CD14-positive monocyte (primary cell): ENCODE measurements at regions not wholly inside any gene's neighbourhood (a gene's known extent, or its start where the extent isn't known, plus 50 kb on each side); places are given as distances from the start of the nearest gene placed in this dataset.

Source experiments
- DNase-seq, 3 donors: peaks; one replicate each; pipeline ENCODE4 v3.0.0-alpha.2; 2011 to 2022
- H2AFZ ChIP-seq: 2 replicates; pipeline ENCODE4 v1.6.0; 2012; ENCODE audit warnings: mild to moderate bottlenecking, low read depth, low read length, inconsistent platforms; ENCODE audit not compliant: insufficient read depth, poor library complexity, severe bottlenecking
- H3K27ac ChIP-seq, 2 donors: 1 replicate in 1 of 2; 2 replicates in 1 of 2; pipeline ENCODE4 v1.5.1; 2012 to 2013; ENCODE audit warnings: low read length in 2 of 2, control low read depth in 1 of 2, inconsistent platforms in 1 of 2, low read depth in 1 of 2, mild to moderate bottlenecking in 1 of 2
- H3K27me3 ChIP-seq, 2 donors: one replicate each; pipeline versions ENCODE4 v1.6.0 to v1.6.1; 2011 to 2013; ENCODE audit warnings: low read length in 2 of 2; ENCODE audit not compliant: control insufficient read depth in 2 of 2, insufficient read depth in 2 of 2
- H3K36me3 ChIP-seq, 2 donors: replicated peaks in 1 of 2; 1 replicate in 1 of 2; 2 replicates in 1 of 2; pipeline versions ENCODE4 v1.5.1 to v1.6.1; 2012 to 2013; ENCODE audit warnings: low read length in 2 of 2, control low read depth in 1 of 2, inconsistent platforms in 1 of 2, mild to moderate bottlenecking in 1 of 2; ENCODE audit not compliant: insufficient read depth in 2 of 2, control insufficient read depth in 1 of 2
- H3K4me1 ChIP-seq, 2 donors: 1 replicate in 1 of 2; 2 replicates in 1 of 2; pipeline versions ENCODE4 v1.5.1 to v1.6.1; 2012 to 2013; ENCODE audit warnings: low read length in 2 of 2, control low read depth in 1 of 2, inconsistent platforms in 1 of 2, mild to moderate bottlenecking in 1 of 2, moderate library complexity in 1 of 2; ENCODE audit not compliant: insufficient read depth in 2 of 2, control insufficient read depth in 1 of 2
- H3K4me2 ChIP-seq: replicated peaks from 2 replicates; pipeline ENCODE3; 2012; ENCODE audit warnings: low read length, moderate library complexity, mild to moderate bottlenecking; ENCODE audit not compliant: poor library complexity, severe bottlenecking; ENCODE audit errors: extremely low read depth
- H3K4me3 ChIP-seq, 3 experiments: fragments of 200-600 bp in 1 of 3; sonication (generic) in 1 of 3; replicated peaks in 1 of 3; 1 replicate in 2 of 3; 2 replicates in 1 of 3; pipeline ENCODE4 v1.5.1; 2011 to 2013; ENCODE audit warnings: low read length in 3 of 3, mild to moderate bottlenecking in 3 of 3, control low read depth in 2 of 3, low read depth in 2 of 3, inconsistent platforms in 1 of 3, moderate library complexity in 1 of 3
- H3K79me2 ChIP-seq: 2 replicates; pipeline ENCODE4 v1.6.0; 2012; ENCODE audit warnings: mild to moderate bottlenecking, control low read depth, inconsistent platforms, low read length, moderate library complexity; ENCODE audit not compliant: insufficient read depth
- H3K9ac ChIP-seq: 2 replicates; pipeline ENCODE4 v1.6.0; 2017; ENCODE audit warnings: low read length, mild to moderate bottlenecking; ENCODE audit not compliant: insufficient read depth, poor library complexity, severe bottlenecking
- H3K9me3 ChIP-seq, 2 donors: replicated peaks in 1 of 2; 1 replicate in 1 of 2; 2 replicates in 1 of 2; pipeline versions ENCODE4 v1.5.1 to v1.6.1; 2012 to 2013; ENCODE audit warnings: low read length in 2 of 2, control low read depth in 1 of 2; ENCODE audit not compliant: control insufficient read depth in 1 of 2, insufficient read depth in 1 of 2
- H4K20me1 ChIP-seq: 2 replicates; pipeline ENCODE4 v1.6.0; 2012; ENCODE audit warnings: mild to moderate bottlenecking, low read length, control low read depth, moderate library complexity; ENCODE audit not compliant: insufficient read depth
- H3K27ac Mint-ChIP-seq, 7 donors: one replicate each; pipeline ENCODE4 v1.8.0; 2020; ENCODE audit warnings: mild to moderate bottlenecking in 7 of 7, mixed read lengths in 7 of 7, moderate library complexity in 6 of 7, inconsistent platforms in 2 of 7
- H3K27me3 Mint-ChIP-seq, 3 donors: one replicate each; pipeline ENCODE4 v1.8.0; 2021 to 2022; ENCODE audit warnings: low read depth in 3 of 3, mild to moderate bottlenecking in 3 of 3, mixed read lengths in 3 of 3, moderate library complexity in 3 of 3, inconsistent platforms in 1 of 3
- H3K36me3 Mint-ChIP-seq, 2 donors: one replicate each; pipeline ENCODE4 v1.8.0; 2020; ENCODE audit warnings: mixed read lengths in 2 of 2, inconsistent platforms in 1 of 2, mild to moderate bottlenecking in 1 of 2
- H3K4me1 Mint-ChIP-seq: one replicate; pipeline ENCODE4 v1.8.0; 2020; ENCODE audit warnings: mild to moderate bottlenecking, mixed read lengths
- H3K4me3 Mint-ChIP-seq, 2 donors: one replicate each; pipeline ENCODE4 v1.8.0; 2020; ENCODE audit warnings: mild to moderate bottlenecking in 2 of 2, mixed read lengths in 2 of 2, moderate library complexity in 1 of 2
- H3K9me3 Mint-ChIP-seq, 7 donors: one replicate each; pipeline ENCODE4 v1.8.0; 2020 to 2022; ENCODE audit warnings: mixed read lengths in 7 of 7, mild to moderate bottlenecking in 6 of 7, moderate library complexity in 6 of 7, inconsistent platforms in 2 of 7
- WGBS: methylation state at CpG from one replicate; pipeline ENCODE4 v1.1.5; 2013; ENCODE audit warnings: missing lambda C conversion rate; ENCODE audit not compliant: insufficient coverage; 5-methylcytosine and 5-hydroxymethylcytosine counted together
- intact Hi-C, 2 donors: fragments of 100-400 bp; cut with micrococcal nuclease; formaldehyde crosslinking; loops; one replicate each; pipeline versions ENCODE4 v1.15.0 to v1.15.1; 2023
- TF ChIP-seq, protein P1 (sequence below): fragments of 200-600 bp; IDR thresholded peaks from one replicate; pipeline ENCODE4 v1.8.0; 2022; ENCODE audit warnings: antibody characterized with exemption, mild to moderate bottlenecking

DNA sequence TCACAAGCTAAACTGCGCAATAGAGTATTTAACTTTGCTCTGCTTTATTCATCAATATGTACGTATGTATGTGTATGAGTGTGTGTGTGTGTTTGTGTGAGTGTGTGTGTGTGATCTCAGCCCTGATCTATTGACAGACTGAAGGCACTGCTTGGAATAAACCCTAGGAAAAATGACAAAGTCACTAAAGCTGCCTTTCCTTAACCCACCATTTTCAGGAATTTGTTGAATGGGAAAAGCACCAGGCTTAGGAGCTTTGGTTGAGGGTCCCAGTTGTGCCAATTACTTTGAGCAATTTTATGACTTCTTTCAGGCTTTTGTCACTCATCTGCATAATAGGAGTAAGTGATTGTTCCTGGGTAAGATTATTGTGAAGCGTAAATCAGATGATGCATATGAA lies 108.6 kb upstream of the TLR4 start:
- Histone ChIP-seq H3K4me1 (no peaks in the 10 kb centered on the region), H2AFZ (no peak overlapping the region), H3K27ac (no peak overlapping the region), H3K9ac (no peak overlapping the region), H3K27me3 (no peaks in the 10 kb centered on the region), H3K79me2 (no peaks in the 10 kb centered on the region), H3K4me3 (no peak overlapping the region), H4K20me1 (no peaks in the 10 kb centered on the region), H3K36me3 (no peaks in the 10 kb centered on the region), H3K4me2 (no peak overlapping the region), H3K9me3 (no peaks in the 10 kb centered on the region)
- TF ChIP-seq, protein P1, sequence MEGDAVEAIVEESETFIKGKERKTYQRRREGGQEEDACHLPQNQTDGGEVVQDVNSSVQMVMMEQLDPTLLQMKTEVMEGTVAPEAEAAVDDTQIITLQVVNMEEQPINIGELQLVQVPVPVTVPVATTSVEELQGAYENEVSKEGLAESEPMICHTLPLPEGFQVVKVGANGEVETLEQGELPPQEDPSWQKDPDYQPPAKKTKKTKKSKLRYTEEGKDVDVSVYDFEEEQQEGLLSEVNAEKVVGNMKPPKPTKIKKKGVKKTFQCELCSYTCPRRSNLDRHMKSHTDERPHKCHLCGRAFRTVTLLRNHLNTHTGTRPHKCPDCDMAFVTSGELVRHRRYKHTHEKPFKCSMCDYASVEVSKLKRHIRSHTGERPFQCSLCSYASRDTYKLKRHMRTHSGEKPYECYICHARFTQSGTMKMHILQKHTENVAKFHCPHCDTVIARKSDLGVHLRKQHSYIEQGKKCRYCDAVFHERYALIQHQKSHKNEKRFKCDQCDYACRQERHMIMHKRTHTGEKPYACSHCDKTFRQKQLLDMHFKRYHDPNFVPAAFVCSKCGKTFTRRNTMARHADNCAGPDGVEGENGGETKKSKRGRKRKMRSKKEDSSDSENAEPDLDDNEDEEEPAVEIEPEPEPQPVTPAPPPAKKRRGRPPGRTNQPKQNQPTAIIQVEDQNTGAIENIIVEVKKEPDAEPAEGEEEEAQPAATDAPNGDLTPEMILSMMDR, result no peak
- Mint-ChIP-seq H3K27ac (no peak overlapping the region), H3K4me1 (no peaks in the 10 kb centered on the region), H3K4me3 (no peak overlapping the region), H3K27me3 (peaks cover 0 to 2% (median 0%) of the 10 kb centered on the region in 3 donors), H3K9me3 (peaks cover 0 to 4% (median 2%) of the 10 kb centered on the region in 7 donors), H3K36me3 (no peaks in the 10 kb centered on the region)
- DNase-seq, result no peak
- WGBS, result no CpG with 5 or more reads among the region's 3 CpGs
- intact Hi-C loops, result no loop called here

DNA sequence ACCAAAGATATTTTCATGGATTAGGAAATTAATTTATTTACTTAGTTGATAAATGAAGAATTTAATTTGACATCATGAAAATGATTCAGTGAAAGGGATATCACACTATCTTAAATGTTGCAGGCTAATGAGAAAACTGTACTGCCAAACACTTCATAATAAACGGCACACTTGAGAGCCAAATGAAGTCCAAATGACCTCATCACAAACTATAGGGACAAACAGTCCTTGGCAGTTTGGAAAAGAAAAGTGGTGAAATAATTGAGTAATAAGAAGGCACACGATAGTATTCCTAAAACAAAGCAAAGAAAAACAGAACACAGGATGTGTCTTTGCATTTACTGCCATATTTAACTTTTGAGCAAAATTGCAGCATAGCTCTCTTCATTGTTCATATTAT lies 116.9 kb upstream of the TLR4 start:
- peaks cover 0 to 6% (median 1%) of the 10 kb centered on the region in 7 donors for H3K9me3 Mint-ChIP-seq
- DNase-seq, result no peak
- no CpG with 5 or more reads among the region's 2 CpGs for WGBS
- Histone ChIP-seq H3K4me2 (no peak overlapping the region), H3K36me3 (no peaks in the 10 kb centered on the region), H3K79me2 (no peaks in the 10 kb centered on the region), H3K4me1 (no peaks in the 10 kb centered on the region), H2AFZ (no peak overlapping the region), H3K4me3 (no peak overlapping the region), H3K9me3 (no peaks in the 10 kb centered on the region), H4K20me1 (no peaks in the 10 kb centered on the region), H3K27ac (no peak overlapping the region), H3K27me3 (no peaks in the 10 kb centered on the region), H3K9ac (no peak overlapping the region)
- TF ChIP-seq, protein P1, result no peak
- intact Hi-C loops, result no loop called here
- H3K36me3 Mint-ChIP-seq, result no peaks in the 10 kb centered on the region
- no peaks in the 10 kb centered on the region for H3K27me3 Mint-ChIP-seq
- H3K4me1 Mint-ChIP-seq, result no peaks in the 10 kb centered on the region
- no peak overlapping the region for H3K27ac Mint-ChIP-seq
- no peak overlapping the region for H3K4me3 Mint-ChIP-seq
